ENCODE measurements at regions not wholly inside any gene's neighbourhood (a gene's known extent, or its start where the extent isn't known, plus 50 kb on each side); places are given as distances from the start of the nearest gene placed in this dataset.

GRCh38 chr20:6583134-6583738, 184.2 kb upstream of the BMP2 start:
- DNase-seq (ENCODE audit: low read depth, low spot score) = peak; percentile 46
- Histone ChIP-seq H3K9me3 (ENCODE audit: insufficient read depth, low read length) (no peaks in the 10 kb centered on the region), H3K4me1 (ENCODE audit: insufficient read depth, insufficient read length) (no peaks in the 10 kb centered on the region), H3K36me3 (ENCODE audit: insufficient read depth, insufficient read length, low read length) (no peaks in the 10 kb centered on the region), H3K9ac (ENCODE audit: insufficient read length, low read depth) (no peak overlapping the region), H3K27me3 (ENCODE audit: insufficient read depth, insufficient read length) (no peaks in the 10 kb centered on the region), H3K4me3 (ENCODE audit: insufficient read length, low read depth) (no peak overlapping the region)
- TF ChIP-seq SUZ12 (IDR thresholded peaks at IDR 0.05; ENCODE audit: extremely low read depth, insufficient read depth, insufficient read length) (no peak), ZNF274 (IDR thresholded peaks at IDR 0.05; ENCODE audit: low read depth, low read length) (no peak), YY1 (IDR thresholded peaks at IDR 0.05; ENCODE audit: insufficient read depth, insufficient read length) (no peak)

- Histone ChIP-seq H3K4me3 (ENCODE audit: insufficient read length, low read depth) (no peak overlapping the region), H3K9ac (ENCODE audit: insufficient read length, low read depth) (no peak overlapping the region), H3K9me3 (ENCODE audit: insufficient read depth, low read length) (no peaks in the 10 kb centered on the region), H3K4me1 (ENCODE audit: insufficient read depth, insufficient read length) (no peaks in the 10 kb centered on the region), H3K36me3 (ENCODE audit: insufficient read depth, insufficient read length, low read length) (no peaks in the 10 kb centered on the region), H3K27me3 (ENCODE audit: insufficient read depth, insufficient read length) (no peaks in the 10 kb centered on the region)
- TF ChIP-seq ZNF274 (IDR thresholded peaks at IDR 0.05; ENCODE audit: low read depth, low read length) (no peak), YY1 (IDR thresholded peaks at IDR 0.05; ENCODE audit: insufficient read depth, insufficient read length) (no peak), SUZ12 (IDR thresholded peaks at IDR 0.05; ENCODE audit: extremely low read depth, insufficient read depth, insufficient read length) (no peak)
- DNase-seq (ENCODE audit: low read depth, low spot score) = no peak
Observed at GRCh38 chr20:6582449-6582848, 185.0 kb upstream of the BMP2 start.

- Histone ChIP-seq H3K9me3 (ENCODE audit: insufficient read depth, low read length) (no peaks in the 10 kb centered on the region), H3K4me3 (ENCODE audit: insufficient read length, low read depth) (no peak overlapping the region), H3K9ac (ENCODE audit: insufficient read length, low read depth) (no peak overlapping the region), H3K4me1 (ENCODE audit: insufficient read depth, insufficient read length) (no peaks in the 10 kb centered on the region), H3K36me3 (ENCODE audit: insufficient read depth, insufficient read length, low read length) (no peaks in the 10 kb centered on the region), H3K27me3 (ENCODE audit: insufficient read depth, insufficient read length) (no peaks in the 10 kb centered on the region)
- DNase-seq (ENCODE audit: low read depth, low spot score) = no peak
- TF ChIP-seq ZNF274 (IDR thresholded peaks at IDR 0.05; ENCODE audit: low read depth, low read length) (no peak), SUZ12 (IDR thresholded peaks at IDR 0.05; ENCODE audit: extremely low read depth, insufficient read depth, insufficient read length) (no peak)
Observed at GRCh38 chr20:6580486-6580885, 187.0 kb upstream of the BMP2 start.

GRCh38 chr20:6579824-6580223, 187.7 kb upstream of the BMP2 start:
- H3K4me3 ChIP-seq (ENCODE audit: insufficient read length, low read depth) = no peak overlapping the region
- DNase-seq (ENCODE audit: low read depth, low spot score) = no peak
- no peaks in the 10 kb centered on the region for H3K27me3 ChIP-seq (ENCODE audit: insufficient read depth, insufficient read length)
- no peak for TF ChIP-seq ZNF274 (IDR thresholded peaks at IDR 0.05; ENCODE audit: low read depth, low read length)
- H3K36me3 ChIP-seq (ENCODE audit: insufficient read depth, insufficient read length, low read length) = no peaks in the 10 kb centered on the region
- no peak overlapping the region for H3K9ac ChIP-seq (ENCODE audit: insufficient read length, low read depth)
- H3K9me3 ChIP-seq (ENCODE audit: insufficient read depth, low read length) = no peaks in the 10 kb centered on the region
- no peaks in the 10 kb centered on the region for H3K4me1 ChIP-seq (ENCODE audit: insufficient read depth, insufficient read length)

- Histone ChIP-seq H3K9ac (ENCODE audit: insufficient read length, low read depth) (no peak overlapping the region), H3K9me3 (ENCODE audit: insufficient read depth, low read length) (no peaks in the 10 kb centered on the region), H3K36me3 (ENCODE audit: insufficient read depth, insufficient read length, low read length) (no peaks in the 10 kb centered on the region), H3K27me3 (ENCODE audit: insufficient read depth, insufficient read length) (no peaks in the 10 kb centered on the region), H3K4me3 (ENCODE audit: insufficient read length, low read depth) (no peak overlapping the region), H3K4me1 (ENCODE audit: insufficient read depth, insufficient read length) (no peaks in the 10 kb centered on the region)
- TF ChIP-seq SUZ12 (IDR thresholded peaks at IDR 0.05; ENCODE audit: extremely low read depth, insufficient read depth, insufficient read length) (no peak), ZNF274 (IDR thresholded peaks at IDR 0.05; ENCODE audit: low read depth, low read length) (no peak), YY1 (IDR thresholded peaks at IDR 0.05; ENCODE audit: insufficient read depth, insufficient read length) (no peak)
- DNase-seq (ENCODE audit: low read depth, low spot score) = no peak
Observed at GRCh38 chr20:6579417-6579816, 188.1 kb upstream of the BMP2 start.

GRCh38 chr20:6577451-6577850, 190.0 kb upstream of the BMP2 start:
- H3K9ac ChIP-seq (ENCODE audit: insufficient read length, low read depth) = no peak overlapping the region
- H3K4me3 ChIP-seq (ENCODE audit: insufficient read length, low read depth) = no peak overlapping the region
- no peaks in the 10 kb centered on the region for H3K9me3 ChIP-seq (ENCODE audit: insufficient read depth, low read length)
- no peaks in the 10 kb centered on the region for H3K36me3 ChIP-seq (ENCODE audit: insufficient read depth, insufficient read length, low read length)
- no peaks in the 10 kb centered on the region for H3K27me3 ChIP-seq (ENCODE audit: insufficient read depth, insufficient read length)
- TF ChIP-seq YY1 (IDR thresholded peaks at IDR 0.05; ENCODE audit: insufficient read depth, insufficient read length) (no peak), SUZ12 (IDR thresholded peaks at IDR 0.05; ENCODE audit: extremely low read depth, insufficient read depth, insufficient read length) (no peak), ZNF274 (IDR thresholded peaks at IDR 0.05; ENCODE audit: low read depth, low read length) (no peak)
- no peak for DNase-seq (ENCODE audit: low read depth, low spot score)
- H3K4me1 ChIP-seq (ENCODE audit: insufficient read depth, insufficient read length) = no peaks in the 10 kb centered on the region

- H3K36me3 ChIP-seq (ENCODE audit: insufficient read depth, insufficient read length, low read length) = no peaks in the 10 kb centered on the region
- DNase-seq (ENCODE audit: low read depth, low spot score) = no peak
- TF ChIP-seq YY1 (IDR thresholded peaks at IDR 0.05; ENCODE audit: insufficient read depth, insufficient read length) (no peak), SUZ12 (IDR thresholded peaks at IDR 0.05; ENCODE audit: extremely low read depth, insufficient read depth, insufficient read length) (no peak), ZNF274 (IDR thresholded peaks at IDR 0.05; ENCODE audit: low read depth, low read length) (no peak)
- no peaks in the 10 kb centered on the region for H3K9me3 ChIP-seq (ENCODE audit: insufficient read depth, low read length)
- no peaks in the 10 kb centered on the region for H3K27me3 ChIP-seq (ENCODE audit: insufficient read depth, insufficient read length)
- H3K4me1 ChIP-seq (ENCODE audit: insufficient read depth, insufficient read length) = no peaks in the 10 kb centered on the region
- no peak overlapping the region for H3K4me3 ChIP-seq (ENCODE audit: insufficient read length, low read depth)
- no peak overlapping the region for H3K9ac ChIP-seq (ENCODE audit: insufficient read length, low read depth)
Observed at GRCh38 chr20:6576726-6577125, 190.8 kb upstream of the BMP2 start.

All from NT2/D1 (cell line).